Prostate gland (tissue), 2 donors: ENCODE measurements at regions not wholly inside any gene's neighbourhood (a gene's known extent, or its start where the extent isn't known, plus 50 kb on each side); places are given as distances from the start of the nearest gene placed in this dataset.

Experiments
- CTCF ChIP-seq, 4 experiments: fragments of 200-600 bp in 2 of 4; fragments of 450-650 bp in 2 of 4; sonication (generic) in 2 of 4; IDR thresholded peaks; 1 replicate in 3 of 4; 2 replicates in 1 of 4; pipeline ENCODE4 v1.5.1; 2016 to 2019; ENCODE audit warnings: antibody characterized with exemption in 4 of 4, mild to moderate bottlenecking in 2 of 4, moderate library complexity in 2 of 4
- POLR2A ChIP-seq: fragments of 450-650 bp; IDR thresholded peaks from one replicate; pipeline ENCODE4 v1.6.1; 2016; ENCODE audit warnings: antibody characterized with exemption, mild to moderate bottlenecking
- POLR2AphosphoS5 ChIP-seq: sonication (generic); formaldehyde crosslinking; IDR thresholded peaks from one replicate; pipeline ENCODE4 v1.6.1; 2017; ENCODE audit warnings: antibody characterized with exemption

GRCh38 chr7:28316489-28316888, 95.8 kb upstream of the CREB5 start:
- TF ChIP-seq CTCF (IDR thresholded peaks at IDR 0.05) (no peak), POLR2A (no peak), POLR2AphosphoS5 (no peak)
